DMS114 treated with DMSO at 0.1 percent for 48 hours (cell line): ENCODE measurements at regions not wholly inside any gene's neighbourhood (a gene's known extent, or its start where the extent isn't known, plus 50 kb on each side); places are given as distances from the start of the nearest gene placed in this dataset.

Experiments used
- DNase-seq: peaks from one replicate; lab custom pipeline; 2025; ENCODE audit not compliant: unreplicated experiment; lab: John Stamatoyannopoulos, UW

DNA sequence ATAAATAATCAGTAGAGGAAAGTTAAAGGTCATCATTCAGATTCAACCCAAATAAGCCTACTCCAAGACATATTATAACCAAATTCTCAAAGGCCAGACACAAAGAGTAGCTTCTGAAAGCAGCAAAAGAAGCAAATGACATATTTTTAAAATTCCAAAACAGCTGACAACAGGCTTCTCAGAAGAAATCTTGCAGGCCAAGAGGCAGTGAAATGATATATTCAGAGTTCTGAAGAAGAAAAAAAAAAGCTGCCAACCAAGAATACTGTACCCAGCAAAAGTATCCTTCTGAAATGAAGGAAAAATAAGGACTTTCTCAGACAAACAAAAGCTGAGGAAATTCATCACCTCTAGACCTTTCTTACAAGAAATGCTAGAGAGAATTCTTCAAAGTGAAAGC, 787.1 kb upstream of the TENM4 start:
- DNase-seq = no peak

DNA sequence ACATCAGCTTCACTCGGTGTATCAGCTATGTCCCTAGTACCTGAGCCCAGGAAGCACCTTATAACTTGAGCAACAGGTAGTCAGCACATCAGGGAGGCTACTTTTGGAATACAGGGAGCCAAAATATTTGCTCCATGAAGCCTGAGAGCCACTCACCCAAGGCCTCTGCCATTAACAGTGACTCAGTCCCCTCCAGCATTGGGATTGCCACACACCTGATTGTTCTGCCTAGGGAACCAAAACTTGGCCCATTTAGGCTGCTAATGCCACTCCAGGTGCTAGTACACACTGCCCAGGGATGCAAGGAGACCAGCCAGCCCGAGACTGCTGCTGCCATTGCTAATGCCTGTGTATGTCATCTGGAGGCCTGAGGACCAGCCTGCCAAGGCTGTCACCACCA, 773.6 kb upstream of the TENM4 start:
- DNase-seq = no peak

DNA sequence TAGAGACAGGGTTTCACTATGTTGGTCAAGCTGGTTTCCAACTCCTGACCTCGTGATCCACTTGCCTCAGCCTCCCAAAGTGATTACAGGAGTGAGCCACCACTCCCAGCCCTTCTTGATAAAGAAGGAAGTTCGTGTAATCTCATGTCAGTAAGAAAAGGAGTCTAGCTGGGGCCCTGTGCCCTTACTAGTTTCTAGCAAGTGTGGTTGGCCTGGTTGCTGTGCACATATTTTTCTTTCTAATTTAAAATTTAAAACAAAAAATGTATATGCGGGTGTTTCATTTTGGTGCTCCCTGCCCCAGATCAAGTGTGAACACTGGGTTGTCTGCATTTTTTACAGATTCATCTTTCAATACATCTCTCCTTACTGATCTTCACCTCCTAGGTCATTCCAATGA, 770.8 kb upstream of the TENM4 start:
- DNase-seq = no peak

DNA sequence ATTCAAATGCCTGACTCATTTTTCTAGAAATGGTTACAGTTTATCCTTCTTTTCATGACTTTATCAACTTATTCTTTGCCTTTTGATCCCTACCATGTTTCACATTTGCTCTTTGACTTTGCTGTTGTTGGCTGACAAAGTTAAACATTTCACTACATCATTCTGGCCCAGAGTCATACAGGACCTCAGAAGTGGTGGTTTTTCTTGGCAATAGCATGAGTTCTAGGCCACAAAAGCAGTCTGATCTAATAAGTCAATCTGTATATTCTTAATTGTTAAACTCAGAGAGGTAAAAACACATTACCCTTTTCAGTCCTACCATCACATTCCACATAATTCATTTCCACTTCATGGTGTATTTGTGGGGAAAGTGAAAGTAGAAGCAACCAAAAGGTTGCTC, 763.2 kb upstream of the TENM4 start:
- DNase-seq = no peak

GRCh38 chr11:80196932-80197554, 756.2 kb upstream of the TENM4 start:
- DNase-seq = no peak

DNA sequence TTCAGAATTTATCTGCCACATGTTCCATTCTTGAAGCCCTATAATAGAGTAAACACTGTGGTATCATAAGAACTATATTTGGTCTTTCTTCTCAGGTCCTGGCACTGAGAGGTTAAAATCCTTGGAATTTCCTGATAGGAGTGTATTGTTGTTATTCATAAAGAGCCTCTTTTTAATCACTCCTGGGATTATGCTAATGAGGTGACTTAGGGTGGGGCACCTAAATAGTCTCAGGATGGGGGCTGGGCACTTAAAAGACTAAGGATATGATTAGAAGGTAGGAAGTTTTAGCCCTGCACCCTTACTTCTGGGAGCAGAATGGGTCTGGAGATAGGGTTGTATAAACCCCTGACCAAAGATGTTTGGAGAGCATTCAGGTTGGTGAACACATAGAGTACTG, 755.2 kb upstream of the TENM4 start:
- no peak for DNase-seq

DNA sequence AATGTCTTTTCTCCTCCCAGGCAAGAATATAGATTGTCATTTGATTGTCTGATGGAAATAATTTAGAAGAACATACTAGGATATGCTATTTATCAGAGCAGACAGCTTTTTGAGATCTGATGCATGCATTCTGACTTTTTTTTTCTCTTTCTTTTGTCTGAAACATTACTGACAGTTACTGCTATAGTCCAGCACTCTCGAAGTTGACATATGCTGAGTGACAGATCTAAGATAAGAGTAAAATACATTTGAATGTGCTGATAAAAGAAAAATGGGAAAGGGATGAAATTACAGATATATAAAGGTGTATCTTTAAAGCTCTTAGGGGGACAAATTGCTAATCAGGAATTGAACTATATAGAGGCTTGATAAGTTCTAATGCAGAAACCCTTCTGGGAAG, 753.8 kb upstream of the TENM4 start:
- no peak for DNase-seq

DNA sequence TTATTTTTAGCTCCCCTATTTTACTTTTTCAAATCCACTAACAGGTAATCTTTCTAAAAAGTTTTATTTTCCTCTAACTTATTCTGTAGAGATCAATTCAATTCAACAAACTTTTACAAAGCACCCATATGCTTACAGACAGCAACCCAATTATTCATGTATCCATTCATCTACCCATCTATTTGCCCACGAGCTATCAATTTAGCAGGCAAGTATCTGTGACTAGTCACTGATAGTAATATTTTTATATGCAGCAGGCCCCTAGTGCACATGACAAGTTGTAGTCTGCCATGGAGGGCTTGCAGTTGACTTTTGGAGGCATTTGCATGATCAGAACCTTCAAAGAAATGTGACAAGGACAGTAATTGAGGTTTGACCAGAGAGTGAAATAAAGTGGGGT, 753.2 kb upstream of the TENM4 start:
- DNase-seq = no peak

GRCh38 chr11:80188076-80188627, 747.3 kb upstream of the TENM4 start:
- no peak for DNase-seq

- no peak for DNase-seq
Observed at GRCh38 chr11:80186692-80187091, 745.9 kb upstream of the TENM4 start.

GRCh38 chr11:80182901-80183300, 742.1 kb upstream of the TENM4 start:
- no peak for DNase-seq

DNA sequence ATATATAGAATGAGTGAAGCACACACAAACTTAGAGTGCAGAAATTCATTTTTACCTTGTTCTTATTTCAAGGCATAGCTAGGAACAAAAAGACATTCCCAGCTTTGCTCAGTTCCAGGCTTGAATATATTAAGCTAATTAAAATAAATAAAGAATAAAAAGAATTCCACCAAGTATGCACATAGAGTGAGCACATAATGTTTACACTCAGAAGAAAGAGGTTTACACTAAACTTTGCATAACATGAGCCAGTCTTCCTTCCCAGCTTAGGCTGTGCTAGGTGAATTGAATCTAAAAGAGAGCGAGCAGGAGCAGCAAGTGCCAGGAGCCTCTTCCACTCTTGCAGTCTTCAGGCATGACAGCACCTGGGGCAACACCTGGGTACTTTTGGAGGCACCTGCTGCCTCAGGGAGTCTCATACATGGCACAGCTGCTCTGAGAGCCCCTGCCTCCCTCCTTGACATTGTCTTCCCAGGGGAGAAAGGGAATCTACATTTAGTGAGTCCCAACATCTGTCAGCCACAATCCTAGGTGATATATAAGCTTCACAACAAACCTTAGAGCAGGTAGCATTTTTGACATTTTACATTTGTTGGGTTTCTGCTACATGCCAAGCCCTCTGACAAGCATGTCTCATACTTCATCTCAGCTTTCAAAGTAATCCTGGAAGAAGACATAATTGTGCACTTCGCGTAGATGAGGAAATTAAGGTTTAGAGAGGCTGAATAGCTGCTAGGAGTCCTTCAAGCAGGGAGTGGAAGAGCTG, 732.7 kb upstream of the TENM4 start:
- no peak for DNase-seq

- DNase-seq = no peak
Observed at GRCh38 chr11:80168796-80169195, 728.0 kb upstream of the TENM4 start.

GRCh38 chr11:80167766-80168165, 726.9 kb upstream of the TENM4 start:
- no peak for DNase-seq

DNA sequence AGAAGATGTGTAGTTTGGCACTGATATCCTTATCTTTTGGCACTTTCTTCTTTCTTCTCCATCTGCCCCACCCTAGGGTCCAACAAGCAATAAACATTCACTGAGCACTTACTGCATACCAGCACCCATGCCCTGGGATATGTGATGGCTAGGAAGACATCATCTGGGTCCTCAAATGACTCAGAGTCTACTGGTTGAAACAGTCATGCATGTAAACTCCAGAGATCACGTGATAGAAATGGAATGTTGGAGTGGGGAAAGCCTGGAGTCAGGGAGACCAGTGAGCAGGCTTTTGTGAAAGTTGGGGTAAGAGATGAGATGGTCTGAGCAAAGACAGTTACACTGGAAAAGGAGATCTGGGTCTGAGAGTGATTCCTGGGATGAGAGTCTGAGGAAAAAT, 724.9 kb upstream of the TENM4 start:
- no peak for DNase-seq

- DNase-seq = no peak
Observed at GRCh38 chr11:80163441-80163840, 722.6 kb upstream of the TENM4 start.

- DNase-seq = no peak
Observed at GRCh38 chr11:80163011-80163410, 722.2 kb upstream of the TENM4 start.

DNA sequence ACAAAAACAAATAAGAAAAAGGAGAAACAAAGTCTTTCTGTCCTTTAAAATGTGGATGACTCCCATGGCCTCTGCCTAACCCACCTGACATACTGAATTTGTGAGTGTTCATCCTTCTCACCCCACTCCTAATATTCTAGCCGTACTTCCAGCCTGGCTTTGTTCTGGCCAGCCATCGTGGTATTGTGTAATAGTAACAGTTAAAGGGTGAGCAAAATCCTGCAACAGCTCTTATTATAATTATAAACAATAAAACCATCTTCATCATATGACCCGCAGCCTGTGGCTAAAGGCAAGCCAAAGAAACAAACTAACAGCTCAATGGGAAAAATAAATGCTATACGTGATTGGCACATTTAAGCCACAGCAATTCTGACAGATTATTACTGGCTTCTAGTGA, 721.6 kb upstream of the TENM4 start:
- DNase-seq = no peak

DNA sequence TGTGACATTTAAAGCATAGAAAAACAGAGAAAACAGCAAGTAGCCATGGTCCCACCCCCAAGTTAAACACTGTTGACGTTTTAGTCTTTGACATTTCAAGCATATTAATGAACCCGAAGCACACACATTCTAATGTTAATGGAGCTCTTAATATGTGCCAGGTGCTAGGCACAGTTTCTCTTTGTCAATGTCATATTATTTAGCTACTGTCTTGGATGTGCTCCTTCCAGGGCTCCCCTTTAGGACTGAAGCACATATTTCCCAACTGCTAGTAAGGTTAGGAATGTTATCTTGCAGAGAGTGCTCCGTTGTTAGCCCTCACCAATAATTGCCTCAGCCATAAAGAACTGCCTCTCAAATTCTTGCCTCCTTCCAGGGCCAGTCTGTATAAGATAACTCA, 716.6 kb upstream of the TENM4 start:
- DNase-seq = no peak

DNA sequence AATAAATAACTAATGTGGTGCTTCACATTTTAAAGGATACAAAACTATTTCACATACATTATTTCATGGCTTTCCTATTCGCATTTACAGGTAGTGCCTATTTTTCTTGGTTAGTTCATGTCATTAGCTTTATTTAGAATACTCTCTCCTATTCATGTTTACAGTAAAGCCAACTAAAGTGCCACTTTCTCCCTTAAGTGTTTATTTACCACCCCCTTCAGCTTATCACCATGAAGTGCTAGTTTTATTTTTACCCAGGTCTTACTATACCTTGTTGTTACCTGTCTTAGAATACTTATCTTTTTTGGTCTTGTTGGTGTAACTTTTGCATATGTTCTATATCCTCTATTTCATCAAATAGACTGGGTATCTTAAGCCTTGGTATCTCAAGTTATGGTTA, 715.2 kb upstream of the TENM4 start:
- DNase-seq = no peak

DNA sequence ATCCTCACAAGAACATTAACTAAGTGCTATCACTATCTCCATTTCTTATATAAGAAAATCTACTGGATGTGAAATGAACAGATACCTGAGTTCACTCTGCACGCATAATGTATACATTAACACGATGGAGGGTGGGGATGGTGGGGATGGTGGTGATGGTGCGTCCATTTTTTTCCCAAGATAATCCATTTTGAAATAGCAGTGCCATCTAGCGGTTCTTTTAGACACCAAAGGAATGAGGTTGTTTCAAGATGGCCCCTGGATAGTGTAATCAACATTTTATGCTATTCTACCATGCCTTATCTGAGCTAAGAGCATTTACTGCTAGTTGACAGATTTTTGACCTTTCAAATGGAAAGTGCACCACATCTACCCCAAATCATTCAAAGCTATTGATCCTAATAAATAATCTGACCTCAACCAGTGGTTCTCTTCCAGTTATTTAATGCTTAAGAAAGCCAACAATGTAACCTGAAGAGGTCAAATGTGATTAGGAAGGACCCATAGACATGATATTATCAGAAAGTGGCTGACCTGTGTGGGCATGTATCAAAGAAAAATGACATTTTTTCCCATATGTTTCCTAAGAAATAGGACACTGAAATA, 714.7 kb upstream of the TENM4 start:
- DNase-seq = peak; percentile 2

- DNase-seq = no peak
Observed at GRCh38 chr11:80146232-80146631, 705.4 kb upstream of the TENM4 start.
